A204.1 (cell line): ENCODE measurements at regions not wholly inside any gene's neighbourhood (a gene's known extent, or its start where the extent isn't known, plus 50 kb on each side); places are given as distances from the start of the nearest gene placed in this dataset.
A peak's percentile ranks its signal among the peaks of the same experiment; 100 is the strongest.
"Not testable (repeated sequence)": the region's sequence is repeated elsewhere in the genome, so short reads cannot be mapped to it uniquely, and the experiment has no call there.

Experiments
- FAIRE-seq: peaks from 2 replicates; lab custom pipeline; 2012; peaks lifted over from hg19 to GRCh38; lab: Jason Lieb, UNC

DNA sequence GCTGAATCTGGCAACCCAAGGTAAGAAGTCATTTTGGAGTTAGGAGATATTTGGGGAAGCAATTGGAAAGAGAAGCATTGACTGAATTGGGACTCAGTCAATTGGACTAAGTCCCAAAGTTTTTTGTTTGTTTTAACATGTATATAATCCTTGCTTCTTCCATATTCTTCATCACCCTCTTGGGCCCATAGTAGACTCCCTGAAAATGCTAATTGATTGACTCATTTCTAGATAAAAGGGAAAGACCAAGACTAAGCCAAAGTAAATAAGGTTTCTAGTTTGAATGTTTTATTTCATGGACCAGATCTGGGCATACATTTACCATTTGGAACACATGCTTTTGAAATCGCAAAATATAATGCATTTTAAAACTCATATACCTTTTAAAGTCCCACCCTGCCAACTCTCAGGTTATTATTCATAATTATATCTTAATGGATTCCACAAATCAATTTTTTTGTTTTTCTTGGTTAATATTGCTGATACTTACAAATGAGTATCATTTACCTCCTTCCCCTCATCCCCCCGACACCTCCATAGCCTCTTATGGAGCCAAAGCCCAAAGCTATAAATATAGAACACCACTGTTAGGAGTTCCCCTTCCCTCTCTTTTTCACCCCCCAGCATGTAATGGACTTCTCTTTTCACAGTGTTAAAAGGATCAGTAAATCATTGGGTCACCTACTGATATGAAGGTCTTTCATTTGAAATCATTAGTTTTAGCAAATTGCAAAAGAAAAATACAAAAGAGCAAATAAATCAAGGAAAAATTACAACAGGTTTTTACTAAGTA, 674.0 kb upstream of the SOX9 start:
- FAIRE-seq, result no peak

DNA sequence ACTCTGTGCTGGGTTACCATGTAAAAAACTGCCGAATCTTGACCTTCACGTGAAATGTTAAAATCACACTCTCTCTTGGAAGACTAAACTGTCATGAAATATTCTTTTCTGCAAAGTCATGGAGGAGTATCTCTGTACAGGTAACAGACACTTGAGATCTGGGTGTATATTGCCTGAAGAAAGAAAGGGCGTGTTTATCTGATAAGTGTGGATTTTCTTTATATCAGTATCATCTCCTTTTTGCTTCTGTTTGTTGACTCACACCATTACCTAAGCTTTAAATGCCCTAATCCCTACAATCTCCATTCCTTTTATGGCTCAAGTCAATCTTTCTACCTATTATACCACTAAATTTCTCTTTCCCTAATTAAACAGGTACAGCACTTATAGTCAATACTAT, 673.2 kb upstream of the SOX9 start:
- FAIRE-seq, result no peak

GRCh38 chr17:71450657-71451056, 670.2 kb upstream of the SOX9 start:
- not testable (repeated sequence) for FAIRE-seq

DNA sequence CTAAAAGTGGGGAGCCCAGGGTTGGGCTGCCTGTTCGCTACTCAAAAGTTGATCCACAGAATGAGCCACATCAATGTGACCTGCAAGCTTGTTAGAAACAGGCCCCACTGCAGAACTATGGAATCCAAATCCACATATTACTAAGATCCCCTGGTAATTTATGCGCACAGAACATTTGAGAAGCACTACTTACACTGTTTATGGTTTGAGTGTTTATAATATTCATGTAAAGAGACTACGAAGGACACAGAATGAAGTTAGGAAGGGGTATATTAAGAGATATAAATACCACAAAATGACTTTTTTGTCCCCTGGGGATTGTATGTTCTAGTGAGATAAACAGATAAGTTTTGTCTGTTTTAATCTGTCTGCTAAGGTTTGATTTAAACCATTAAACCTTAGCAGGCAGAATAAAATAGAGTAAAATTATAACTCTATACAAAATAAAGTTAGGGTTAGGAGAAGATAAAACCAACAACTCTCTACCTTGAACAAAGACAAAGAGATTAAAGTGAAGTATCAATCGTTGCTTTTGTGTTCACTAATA, 666.9 kb upstream of the SOX9 start:
- FAIRE-seq, result no peak

GRCh38 chr17:71455219-71455618, 665.6 kb upstream of the SOX9 start:
- FAIRE-seq, result peak; percentile 61

DNA sequence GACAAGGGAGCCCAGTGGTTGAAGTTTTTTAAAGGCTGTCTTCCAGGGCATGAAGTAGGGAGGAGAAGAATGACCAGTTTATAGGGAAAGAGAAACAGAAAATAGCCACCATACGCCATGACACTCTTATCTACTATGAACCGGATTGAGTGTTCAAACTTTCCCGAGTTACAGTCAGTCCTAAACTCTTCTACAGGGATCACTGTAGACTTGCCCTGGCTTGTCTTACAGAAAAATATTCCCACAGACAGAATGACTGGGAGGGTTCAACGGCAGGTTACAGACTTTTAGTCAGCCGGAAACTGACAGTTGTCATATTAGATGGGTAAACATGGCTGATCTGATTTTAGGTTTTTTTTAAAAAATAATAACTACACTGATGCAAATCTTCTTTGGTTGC, 662.5 kb upstream of the SOX9 start:
- no peak for FAIRE-seq

DNA sequence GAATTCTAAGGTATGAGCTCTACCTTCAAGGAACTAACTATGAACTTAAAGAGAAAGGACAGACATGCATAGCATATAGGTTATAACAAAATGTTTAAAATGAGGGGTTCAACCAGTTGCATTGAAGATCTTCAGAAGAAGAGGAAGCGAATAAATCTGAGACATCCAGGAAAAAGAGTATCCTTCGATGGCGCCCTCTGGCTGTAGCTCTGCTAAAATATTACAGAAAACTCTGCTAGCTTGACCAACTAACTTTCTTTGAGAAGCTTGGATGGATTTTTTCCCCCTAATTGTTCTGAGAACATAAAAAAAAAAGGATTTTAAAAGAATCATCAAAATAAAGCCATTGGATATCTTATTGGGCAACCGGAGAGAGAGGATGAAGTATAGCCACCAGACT, 659.9 kb upstream of the SOX9 start:
- no peak for FAIRE-seq

- no peak for FAIRE-seq
Measured at GRCh38 chr17:71461498-71462169, 659.2 kb upstream of the SOX9 start.

- FAIRE-seq, result no peak
Measured at GRCh38 chr17:71464241-71464640, 656.6 kb upstream of the SOX9 start.

GRCh38 chr17:71464751-71465150, 656.1 kb upstream of the SOX9 start:
- no peak for FAIRE-seq

GRCh38 chr17:71467719-71468118, 653.1 kb upstream of the SOX9 start:
- FAIRE-seq, result no peak

DNA sequence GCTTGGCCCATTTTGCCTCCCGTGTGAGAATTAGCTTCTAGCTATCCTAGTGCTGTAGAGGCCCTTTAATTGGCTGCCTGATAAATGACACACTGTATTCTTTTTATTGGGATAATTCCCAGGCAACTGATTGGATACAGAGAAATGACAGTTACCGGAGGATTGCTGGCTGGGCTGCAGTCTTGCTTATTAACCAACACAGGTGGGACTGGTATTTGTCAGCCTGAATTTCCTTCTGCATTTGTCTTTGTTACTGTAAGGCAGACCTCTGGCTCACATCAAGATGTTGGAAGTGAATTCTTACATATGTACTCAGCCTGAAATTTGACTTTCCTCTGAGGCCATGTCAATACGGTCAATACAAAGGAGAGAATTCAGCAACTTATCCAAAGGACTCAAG, 650.8 kb upstream of the SOX9 start:
- FAIRE-seq, result no peak

DNA sequence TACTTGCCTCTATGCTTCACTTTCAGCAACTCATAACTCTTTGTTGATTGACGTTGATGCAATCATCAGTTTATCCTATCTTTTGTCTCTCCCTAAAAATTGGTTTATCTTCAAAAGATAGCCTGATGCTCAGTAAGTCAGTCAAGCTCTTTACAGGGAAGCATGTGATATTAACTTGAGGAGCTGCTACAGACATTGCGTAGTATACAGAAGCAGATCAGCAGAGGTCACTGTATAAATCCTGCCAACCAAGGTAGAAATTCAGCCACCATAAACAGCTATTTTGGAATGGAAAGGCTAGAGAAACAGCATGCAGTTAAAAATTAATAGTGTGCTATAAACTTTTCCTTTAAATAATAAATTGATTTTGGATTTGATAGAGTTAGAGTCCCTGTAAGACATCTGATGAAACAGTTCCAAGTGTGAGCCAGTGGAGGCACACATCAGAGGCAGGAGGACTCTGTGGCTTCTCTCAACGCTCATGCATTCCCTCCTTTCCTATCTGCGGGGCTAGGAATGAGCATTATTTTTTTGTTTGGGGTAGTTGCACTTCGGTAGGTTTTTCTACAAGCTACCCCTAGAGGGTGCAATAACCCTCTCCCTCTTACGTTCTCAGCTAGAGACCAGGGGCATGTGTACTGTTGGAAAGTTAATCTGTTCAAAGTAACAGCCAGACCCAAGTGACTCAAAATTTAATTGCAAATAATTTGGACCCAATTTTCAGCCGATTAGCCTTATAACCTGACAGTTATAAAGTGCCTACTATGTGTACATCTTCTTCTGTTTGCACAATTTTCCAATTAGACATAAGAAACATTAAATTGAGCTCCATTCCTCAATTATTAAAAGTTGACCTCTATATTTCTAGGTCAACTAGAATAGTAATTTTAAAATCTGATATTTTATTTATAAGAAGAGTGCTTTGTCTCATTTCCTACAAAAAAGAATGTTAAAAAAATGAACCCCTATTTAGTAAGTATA, 647.7 kb upstream of the SOX9 start:
- no peak for FAIRE-seq

DNA sequence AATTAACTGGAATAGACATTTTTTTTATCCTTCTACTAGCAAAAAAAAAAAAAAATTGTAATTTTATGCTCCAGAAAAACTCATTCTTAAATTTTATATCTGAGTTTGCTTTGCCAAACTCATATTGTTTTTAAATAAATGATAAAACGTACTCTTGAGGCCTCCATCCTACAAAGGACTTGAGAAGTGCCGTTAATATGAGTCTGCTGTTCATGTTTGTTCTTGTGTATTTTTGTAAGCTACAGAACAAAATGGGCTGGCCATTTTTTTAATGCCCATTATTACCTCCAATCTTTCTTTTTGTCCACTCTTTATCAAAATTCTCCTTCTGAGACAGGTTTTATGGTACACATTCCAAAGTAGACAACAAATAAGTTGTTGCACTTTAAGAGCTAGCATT, 643.5 kb upstream of the SOX9 start:
- no peak for FAIRE-seq

GRCh38 chr17:71480099-71480498, 640.7 kb upstream of the SOX9 start:
- no peak for FAIRE-seq

DNA sequence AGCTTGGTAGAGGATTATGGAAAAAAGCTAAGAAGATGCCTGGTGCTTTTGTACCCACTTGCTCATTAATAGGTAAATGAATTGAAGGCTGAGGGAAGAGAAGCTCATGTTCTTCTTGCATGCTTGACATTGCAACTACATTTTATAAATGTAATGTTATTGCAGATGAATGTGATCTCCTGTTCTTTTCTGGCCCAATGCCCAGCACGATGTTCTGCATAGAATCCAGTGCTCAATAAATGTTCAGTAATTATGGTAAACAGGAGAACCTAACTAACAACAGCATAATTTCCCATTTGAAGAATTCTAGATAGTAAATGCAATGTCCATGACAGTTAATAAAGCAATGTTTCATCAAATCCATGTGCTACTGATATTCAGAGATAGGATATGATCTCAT, 638.2 kb upstream of the SOX9 start:
- no peak for FAIRE-seq

DNA sequence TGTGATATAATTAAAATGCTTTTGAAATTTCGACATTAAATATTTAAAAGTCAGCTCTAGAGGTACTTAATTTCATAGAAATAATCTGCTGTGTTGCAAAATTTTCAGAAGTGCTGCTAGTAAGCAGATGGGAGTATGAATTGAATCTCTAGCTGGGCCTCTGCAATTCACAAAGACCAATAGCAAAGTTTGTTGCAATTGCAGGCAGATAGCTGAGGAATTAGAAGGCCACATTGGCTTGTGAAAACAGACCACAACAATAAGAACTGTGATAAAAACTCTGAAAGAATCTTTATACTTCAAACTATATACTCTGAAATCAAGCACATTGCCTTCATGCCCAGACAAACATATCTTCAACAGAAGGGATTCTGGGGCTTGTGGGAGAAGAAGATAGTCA, 636.3 kb upstream of the SOX9 start:
- no peak for FAIRE-seq

DNA sequence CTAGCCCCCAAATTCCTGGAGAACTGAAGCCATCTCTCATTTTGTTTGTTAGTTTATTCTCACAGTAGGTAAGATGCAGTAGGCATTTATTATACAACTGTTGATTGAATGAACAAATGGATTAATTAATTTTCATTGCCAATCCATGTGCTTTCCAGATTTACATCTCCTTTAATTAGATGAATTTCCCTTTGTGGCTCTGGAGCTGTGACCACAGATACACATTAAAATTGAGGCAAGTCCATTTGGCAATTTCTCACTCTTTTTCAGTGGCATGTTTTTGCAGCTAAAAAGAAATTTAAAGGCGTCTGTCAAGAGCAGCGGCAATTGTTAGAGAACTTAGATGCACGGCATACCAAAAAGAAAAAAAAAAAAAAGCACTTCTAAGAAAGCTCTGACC, 635.4 kb upstream of the SOX9 start:
- no peak for FAIRE-seq

DNA sequence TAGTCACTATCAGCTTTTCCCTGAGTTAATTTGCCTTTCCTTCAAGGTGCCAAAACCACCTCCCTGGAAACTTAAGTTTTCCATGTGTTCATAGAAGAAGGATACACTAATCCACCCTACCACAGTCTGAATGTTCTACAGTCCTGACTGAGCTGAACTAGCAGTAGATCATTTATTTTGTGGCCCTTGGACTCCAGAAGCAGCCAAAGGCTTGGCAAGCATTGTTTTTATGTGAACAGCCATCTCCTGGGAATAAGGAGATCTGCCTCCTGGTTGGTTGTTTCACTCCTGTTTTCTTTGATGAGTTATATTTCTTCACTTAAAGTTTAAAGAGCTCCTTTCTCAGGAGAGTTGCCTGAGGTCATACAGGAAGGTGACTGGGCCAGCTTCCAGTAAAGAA, 634.6 kb upstream of the SOX9 start:
- FAIRE-seq, result no peak

DNA sequence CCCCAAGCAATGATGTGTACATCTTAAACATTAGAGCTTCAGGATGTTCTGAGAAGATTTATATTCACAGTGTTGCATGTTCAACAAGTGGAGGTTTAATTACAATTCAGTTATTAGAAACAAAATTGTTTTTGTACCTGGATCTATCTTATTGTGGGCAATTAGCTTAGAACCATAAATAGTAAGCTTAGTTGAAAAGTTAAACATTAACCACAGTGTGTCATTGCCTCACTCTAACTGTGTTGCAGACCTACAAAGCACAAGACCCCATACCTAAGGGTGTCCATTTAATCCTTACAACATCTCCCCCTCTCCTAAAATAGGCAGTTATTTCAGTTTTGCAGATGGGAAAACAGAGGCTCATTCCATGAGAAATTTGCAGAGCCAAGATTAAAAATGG, 632.0 kb upstream of the SOX9 start:
- no peak for FAIRE-seq

DNA sequence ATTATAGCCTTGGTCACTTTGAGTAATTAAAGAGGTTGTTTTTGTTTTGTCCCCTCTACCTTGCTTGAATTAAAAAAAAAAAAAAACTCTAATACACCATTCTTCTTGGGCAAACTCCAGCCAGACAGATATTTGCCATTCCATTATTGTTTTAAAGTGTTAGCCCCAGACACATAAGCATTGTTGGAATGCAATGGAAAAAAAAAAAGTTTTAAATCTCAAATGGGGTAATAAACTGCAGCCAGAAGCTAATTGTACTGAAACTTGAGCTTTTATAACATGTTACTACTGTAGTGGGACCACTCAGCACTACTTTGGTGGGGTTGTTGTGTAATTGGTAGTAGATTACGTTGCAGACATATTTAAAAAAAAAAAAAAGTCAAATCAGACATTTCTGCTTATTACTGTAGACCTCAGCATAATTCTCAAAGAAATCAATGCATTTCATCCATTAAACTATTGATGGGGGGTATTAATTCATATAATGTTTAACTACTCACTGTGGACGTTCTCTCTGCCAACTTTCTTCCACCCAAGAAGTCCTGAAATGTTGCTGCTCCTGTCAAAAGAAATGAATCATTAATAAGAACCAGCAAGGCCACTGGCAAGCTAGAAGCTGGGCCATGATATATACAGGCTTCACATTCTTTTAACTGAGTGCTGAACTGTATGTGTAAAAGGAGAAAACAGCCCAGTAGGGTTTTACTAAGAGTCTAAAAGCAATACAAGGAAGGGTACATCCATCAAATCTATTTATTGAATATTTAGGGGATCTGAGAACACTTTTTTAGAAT, 626.6 kb upstream of the SOX9 start:
- no peak for FAIRE-seq

DNA sequence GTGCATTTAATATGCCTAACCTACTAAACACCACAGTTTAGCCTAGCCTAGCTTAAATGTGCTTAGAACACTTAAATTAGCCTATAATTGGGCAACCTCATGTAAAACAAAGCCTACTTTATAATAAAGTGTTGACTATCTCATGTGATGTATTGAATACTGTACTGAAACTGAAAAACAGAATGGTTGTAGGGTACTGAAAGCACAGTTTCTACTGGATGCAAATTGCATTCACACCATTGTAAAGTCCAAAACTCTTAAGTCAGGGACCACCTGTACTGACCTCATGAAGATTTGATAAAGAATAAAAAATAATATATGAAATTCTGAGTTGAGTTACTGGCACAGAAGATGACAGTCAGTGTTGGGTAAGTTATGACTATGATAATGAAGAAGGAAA, 625.4 kb upstream of the SOX9 start:
- FAIRE-seq, result no peak
